HepG2 (cell line): ENCODE measurements at regions not wholly inside any gene's neighbourhood (a gene's known extent, or its start where the extent isn't known, plus 50 kb on each side); places are given as distances from the start of the nearest gene placed in this dataset.

Experiments
- KDM1A ChIP-seq: IDR thresholded peaks from 2 replicates; pipeline ENCODE4 v1.6.1; 2016; ENCODE audit warnings: missing compliant biosample characterization
- MIER2 ChIP-seq: IDR thresholded peaks from 2 replicates; pipeline ENCODE4 v1.6.1; 2016; ENCODE audit warnings: missing biosample characterization, missing genetic modification reagents
- YY1 ChIP-seq: IDR thresholded peaks from 2 replicates; pipeline ENCODE4 v1.6.1; 2011; ENCODE audit warnings: low read length, low read depth, moderate library complexity, mild to moderate bottlenecking; ENCODE audit not compliant: insufficient read depth, insufficient replicate concordance

- no peak for TF ChIP-seq KDM1A (CRISPR knock-in tag)
- no peak for TF ChIP-seq YY1
- TF ChIP-seq MIER2 (CRISPR knock-in tag): no peak
Observed at GRCh38 chr21:28357743-28358142, 634.9 kb downstream of the LTN1 start.
